SK-N-DZ (cell line): ENCODE measurements at regions not wholly inside any gene's neighbourhood (a gene's known extent, or its start where the extent isn't known, plus 50 kb on each side); places are given as distances from the start of the nearest gene placed in this dataset.
"Not testable (repeated sequence)": the region's sequence is repeated elsewhere in the genome, so short reads cannot be mapped to it uniquely, and the experiment has no call there.

Experiments
- DNase-seq: peaks from one replicate; pipeline ENCODE4 v3.0.0-alpha.2; 2015; ENCODE audit warnings: low spot score

DNA sequence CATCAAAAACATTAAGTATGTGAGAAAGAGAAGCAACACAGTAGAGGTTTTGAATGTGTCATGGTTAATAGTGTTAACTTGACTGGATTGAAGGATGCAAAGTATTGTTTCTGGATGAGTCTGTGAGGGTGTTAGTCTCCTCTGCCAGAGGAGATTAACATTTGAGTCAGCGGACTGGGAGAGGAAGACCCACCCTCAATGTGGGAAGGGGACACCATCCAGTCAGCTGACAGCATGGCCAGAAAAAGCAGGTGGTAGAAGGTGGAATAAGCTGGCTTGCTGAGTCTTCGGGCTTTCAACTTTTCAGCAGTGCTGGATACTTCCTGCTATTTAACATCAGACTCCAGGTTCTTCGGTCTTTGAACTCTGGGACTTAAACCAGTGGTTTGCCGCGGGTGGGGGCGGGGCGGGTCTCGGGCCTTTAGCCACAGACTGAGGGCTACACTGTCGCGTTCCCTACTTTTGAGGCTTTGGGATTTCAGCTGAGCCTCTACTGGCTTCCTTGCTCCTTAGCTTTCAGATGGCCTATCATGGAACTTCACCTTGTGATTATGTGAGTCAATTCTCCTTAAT lies 309.9 kb upstream of the ST8SIA4 start:
- no peak for DNase-seq

GRCh38 chr5:101206534-101206933 lies 303.5 kb upstream of the ST8SIA4 start:
- DNase-seq = no peak

DNA sequence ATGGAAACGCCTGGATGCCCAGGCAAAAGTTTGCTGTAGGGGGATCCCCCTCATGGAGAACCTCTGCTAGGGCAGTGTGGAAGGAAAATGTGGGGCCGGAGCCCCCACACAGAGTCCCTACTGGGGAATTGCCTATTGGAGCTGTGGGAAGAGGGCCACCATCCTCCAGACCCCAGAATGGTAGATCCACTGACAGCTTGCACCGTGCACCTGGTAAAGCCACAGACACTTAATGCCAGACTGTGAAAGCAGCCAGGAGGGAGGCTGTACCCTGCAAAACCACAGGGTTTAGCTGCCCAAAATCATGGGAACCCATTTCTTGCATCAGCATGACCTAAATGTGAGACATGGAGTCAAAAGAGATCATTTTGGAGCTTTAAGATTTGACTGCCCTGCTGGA lies 302.0 kb upstream of the ST8SIA4 start:
- DNase-seq = not testable (repeated sequence)

- DNase-seq = not testable (repeated sequence)
These were observed 277.3 kb upstream of the ST8SIA4 start for GRCh38 chr5:101180365-101180764.

DNA sequence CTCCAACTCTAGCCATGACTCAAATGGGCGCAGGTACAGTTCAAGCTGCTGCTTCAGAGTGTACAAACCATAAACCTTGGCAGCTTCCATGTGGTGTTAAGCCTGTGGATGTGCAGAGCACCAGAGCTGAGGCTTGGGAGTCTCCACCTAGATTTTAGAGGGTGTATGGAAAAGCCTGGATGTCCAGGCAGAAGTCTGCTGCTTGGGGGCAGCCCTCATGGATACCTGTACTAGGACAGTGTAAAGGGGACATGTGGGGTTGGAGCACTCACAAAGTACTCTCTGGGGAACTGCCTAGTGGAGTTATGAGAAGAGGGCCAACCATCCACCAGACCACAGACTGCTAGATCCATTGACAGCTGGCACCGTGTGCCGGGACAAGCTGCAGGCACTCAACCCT lies 273.5 kb upstream of the ST8SIA4 start:
- no peak for DNase-seq

DNA sequence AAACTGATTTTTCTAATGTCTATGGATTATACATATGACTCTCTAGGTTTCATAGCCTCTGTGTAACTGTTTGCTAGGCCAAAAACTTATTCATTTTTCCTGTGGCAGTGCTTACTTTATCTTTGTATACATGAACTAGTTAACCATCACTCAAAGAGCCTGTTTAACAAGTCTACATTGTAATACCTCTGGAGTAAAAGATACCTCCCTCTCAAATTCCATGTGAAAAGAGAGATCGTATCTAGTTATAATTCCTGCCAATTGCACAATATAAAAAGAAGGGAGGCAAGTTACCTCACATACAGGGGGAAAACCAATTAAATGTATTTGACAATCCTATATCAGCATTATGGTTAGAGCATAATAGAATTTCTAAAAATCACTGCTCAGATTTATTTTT lies 271.9 kb upstream of the ST8SIA4 start:
- DNase-seq = no peak

GRCh38 chr5:101163088-101163487 lies 260.0 kb upstream of the ST8SIA4 start:
- no peak for DNase-seq

GRCh38 chr5:101160002-101160401 lies 256.9 kb upstream of the ST8SIA4 start:
- DNase-seq = no peak

DNA sequence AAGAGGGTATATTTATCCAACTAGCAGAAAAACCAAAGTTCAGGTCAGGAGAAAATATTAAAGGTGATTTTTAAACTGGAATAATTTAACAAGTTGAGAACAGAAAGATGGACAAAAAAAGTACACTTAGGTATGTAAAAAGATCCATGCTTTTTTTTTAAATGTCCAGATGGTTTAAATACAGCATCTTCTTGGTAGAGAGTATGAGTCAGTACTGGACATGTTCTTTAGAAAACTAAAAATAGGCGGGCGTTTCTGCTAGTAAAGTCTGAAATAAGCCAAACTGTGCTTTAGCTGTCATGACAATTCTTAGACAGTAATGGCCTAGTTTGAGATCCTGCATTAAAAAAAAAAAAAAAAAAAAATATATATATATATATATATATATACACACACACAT lies 255.9 kb upstream of the ST8SIA4 start:
- no peak for DNase-seq

DNA sequence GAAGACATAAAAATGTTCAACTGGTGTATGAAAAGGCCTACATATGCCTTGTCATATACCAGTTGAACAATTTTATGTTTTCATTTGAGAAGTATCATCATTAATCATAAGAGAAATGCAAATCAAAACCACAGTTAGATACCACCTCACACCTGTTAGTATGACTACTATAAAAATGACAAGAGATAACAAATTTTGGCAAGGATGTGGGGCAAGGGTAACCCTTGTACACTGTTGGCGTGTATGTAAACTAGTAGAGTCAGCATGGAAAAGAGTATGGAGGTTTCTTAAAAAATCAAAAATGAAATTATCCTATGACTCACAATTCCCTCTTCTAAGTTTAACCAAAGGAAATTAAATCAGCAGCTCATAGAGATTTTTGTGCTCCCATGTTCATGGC lies 250.4 kb upstream of the ST8SIA4 start:
- DNase-seq = no peak

- DNase-seq = no peak
These were observed 240.4 kb upstream of the ST8SIA4 start for GRCh38 chr5:101143526-101143925.

DNA sequence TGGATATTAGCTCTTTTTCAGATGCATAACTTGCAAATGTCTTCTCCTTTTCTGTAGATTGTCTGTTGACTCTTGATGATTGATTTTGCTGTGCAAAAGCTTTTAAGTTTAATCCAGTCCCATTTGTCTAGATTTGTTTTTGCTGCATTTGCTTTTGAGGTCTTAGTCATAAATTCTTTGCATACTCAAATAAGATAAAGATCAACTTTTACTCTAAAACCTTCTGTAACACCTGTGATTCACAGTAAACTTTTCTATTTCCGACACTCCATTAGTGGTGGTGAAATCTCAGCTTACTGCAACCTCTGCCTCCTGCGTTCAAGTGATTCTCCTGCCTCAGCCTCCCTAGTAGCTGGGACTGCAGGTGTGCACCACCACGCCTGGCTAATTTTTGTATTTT lies 239.0 kb upstream of the ST8SIA4 start:
- no peak for DNase-seq

- no peak for DNase-seq
These were observed 233.4 kb upstream of the ST8SIA4 start for GRCh38 chr5:101136454-101136853.

- no peak for DNase-seq
These were observed 220.3 kb upstream of the ST8SIA4 start for GRCh38 chr5:101123363-101123762.

GRCh38 chr5:101112645-101113044 lies 209.6 kb upstream of the ST8SIA4 start:
- DNase-seq = no peak

GRCh38 chr5:101103874-101104273 lies 200.8 kb upstream of the ST8SIA4 start:
- DNase-seq = no peak

DNA sequence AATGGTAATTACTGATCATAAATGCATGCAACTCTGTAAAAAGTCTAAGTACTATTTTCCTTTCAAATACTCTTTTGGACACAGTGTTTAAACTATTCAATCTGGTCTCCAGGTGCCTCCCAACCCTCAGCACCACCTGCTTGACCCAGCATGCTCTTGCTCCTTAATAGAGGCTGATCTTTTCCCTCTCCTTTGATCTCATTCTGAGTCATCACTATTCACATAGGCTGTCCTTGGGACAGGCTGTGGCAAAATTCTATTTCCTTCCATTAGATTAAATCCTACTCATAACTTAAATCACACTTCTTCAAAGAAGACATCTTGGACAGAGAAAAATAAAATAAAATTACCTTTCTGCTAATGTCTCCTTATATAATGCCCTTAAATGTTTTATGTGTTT lies 199.4 kb upstream of the ST8SIA4 start:
- DNase-seq = no peak

DNA sequence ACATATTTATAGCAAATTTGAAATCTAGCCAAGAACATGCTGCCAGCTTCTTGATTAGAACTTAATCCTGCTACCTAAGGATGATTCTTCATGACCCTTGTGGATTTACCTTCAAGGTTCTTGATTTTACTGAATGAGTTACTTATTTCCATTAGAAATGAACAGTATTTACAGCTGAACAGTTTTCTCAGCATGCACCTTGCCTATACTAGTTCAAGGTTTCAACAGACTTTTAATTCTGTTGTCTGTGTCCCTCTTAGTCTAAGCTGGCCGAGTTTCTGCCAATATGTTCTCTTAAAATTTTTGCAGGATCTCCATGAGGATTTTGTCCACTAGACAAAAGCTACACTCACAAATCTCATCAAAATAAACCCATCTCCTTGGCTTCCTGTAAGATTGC lies 188.8 kb upstream of the ST8SIA4 start:
- no peak for DNase-seq

- no peak for DNase-seq
These were observed 181.3 kb upstream of the ST8SIA4 start for GRCh38 chr5:101084353-101084752.

GRCh38 chr5:101080462-101081240 lies 177.6 kb upstream of the ST8SIA4 start:
- no peak for DNase-seq

DNA sequence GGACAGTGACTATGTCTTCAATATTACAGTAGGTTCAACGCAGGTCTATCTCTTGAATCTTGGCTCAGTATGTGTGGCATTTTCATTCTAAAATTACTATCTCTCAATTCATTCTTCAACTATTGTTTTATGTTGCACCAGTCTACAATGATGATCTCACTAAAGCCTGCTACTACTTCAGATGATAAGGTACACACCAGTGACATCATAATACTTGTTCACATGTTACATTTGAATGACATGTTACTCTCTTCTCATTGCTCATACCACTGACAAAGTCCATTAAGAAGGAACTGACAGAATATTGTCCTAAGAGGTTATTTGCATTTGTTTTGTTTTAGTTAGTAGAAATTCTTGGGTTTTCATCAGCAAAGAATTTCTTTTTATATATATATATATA lies 165.2 kb upstream of the ST8SIA4 start:
- DNase-seq = no peak

GRCh38 chr5:101067429-101067828 lies 164.3 kb upstream of the ST8SIA4 start:
- DNase-seq = no peak

DNA sequence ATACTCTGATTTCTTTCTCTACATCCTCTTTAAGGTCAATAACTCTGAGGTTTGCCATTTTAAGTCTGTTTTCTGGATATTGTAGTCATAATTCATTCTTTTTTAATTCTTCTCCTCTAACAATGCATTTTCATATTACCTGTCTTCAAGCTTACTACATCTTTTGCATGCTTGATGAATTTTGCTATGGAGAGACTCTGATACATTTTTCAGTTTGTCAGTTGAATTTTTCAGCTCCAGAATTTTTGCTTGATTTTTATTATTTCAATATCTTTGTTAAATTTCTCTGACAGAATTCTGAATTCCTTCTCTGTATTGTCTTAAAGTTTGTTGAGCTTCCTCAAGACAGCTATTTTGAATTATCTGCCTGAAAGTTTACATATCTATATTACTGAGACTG lies 159.8 kb upstream of the ST8SIA4 start:
- no peak for DNase-seq

DNA sequence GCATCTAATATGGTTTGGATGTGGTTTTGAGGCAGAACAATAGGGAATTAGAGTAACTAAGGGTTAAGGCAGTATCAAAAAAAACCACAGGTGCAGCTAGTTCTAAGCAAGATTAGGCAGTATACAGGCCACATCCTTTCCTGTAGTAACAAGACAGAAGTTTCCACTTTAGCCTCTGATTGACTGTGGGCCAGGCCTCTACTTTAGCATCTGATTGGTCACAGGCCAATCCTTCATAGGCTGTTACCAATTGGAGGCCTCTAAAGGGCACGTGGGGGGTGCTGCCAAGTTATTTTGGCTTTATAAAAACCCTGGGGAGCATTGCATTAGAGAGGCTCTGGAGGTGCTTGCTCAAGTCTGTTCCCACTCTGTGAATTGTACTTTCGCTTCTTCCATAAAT lies 144.1 kb upstream of the ST8SIA4 start:
- DNase-seq = no peak
